ENCODE measurements at regions not wholly inside any gene's neighbourhood (a gene's known extent, or its start where the extent isn't known, plus 50 kb on each side); places are given as distances from the start of the nearest gene placed in this dataset.
"Not testable (repeated sequence)": the region's sequence is repeated elsewhere in the genome, so short reads cannot be mapped to it uniquely, and the experiment has no call there.

GRCh38 chr20:56755201-56755600 lies 126.1 kb downstream of the TFAP2C start:
- H4K8ac ChIP-seq (replicated peaks; ENCODE audit: insufficient read length, low read depth, low read length), result no peak overlapping the region
- peaks cover 18 to 20% of the 10 kb centered on the region in 2 experiments for H3K4me1 Mint-ChIP-seq
- H3K4me3 Mint-ChIP-seq, result no peak overlapping the region
- no peak overlapping the region for H2AFZ ChIP-seq (ENCODE audit: low read length)
- WGBS (ENCODE audit: extremely low coverage, insufficient read length, low lambda C conversion rate), result no CpG with 5 or more reads among the region's 3 CpGs
- H3K9ac ChIP-seq (ENCODE audit: extremely low read depth, insufficient read length, low read length), result no peak overlapping the region
- H3K56ac ChIP-seq (ENCODE audit: insufficient read length, low read depth, low read length), result no peak overlapping the region
- no peak overlapping the region for H2BK120ac ChIP-seq (ENCODE audit: low read depth, low read length, poor library complexity, severe bottlenecking)
- no peak overlapping the region for H2BK15ac ChIP-seq (ENCODE audit: low read depth, low read length)
- no peaks in the 10 kb centered on the region for H3K79me2 ChIP-seq (ENCODE audit: insufficient read depth, low read length)
- no peak for TF ChIP-seq CTCF (conservative IDR thresholded peaks at IDR 0.05)
- H2AK5ac ChIP-seq (ENCODE audit: insufficient read length, low read length), result no peak overlapping the region
- H3K14ac ChIP-seq (ENCODE audit: insufficient read depth, low read length), result no peak overlapping the region
- no peak overlapping the region for H3K4me2 ChIP-seq (ENCODE audit: insufficient read depth, insufficient read length, low read length)
- H3K23ac ChIP-seq (ENCODE audit: insufficient read length, low read depth, low read length), result no peak overlapping the region
- no peak overlapping the region for H4K91ac ChIP-seq (ENCODE audit: insufficient read length, low read depth, low read length)
- H3K36me3 Mint-ChIP-seq (ENCODE audit: insufficient read depth in 1 of 3, low read depth in 3 of 3), result no peaks in the 10 kb centered on the region; a peak in 1 of 7 replicates
- no peak overlapping the region for H3T11ph ChIP-seq (ENCODE audit: low read length)
- H3K9me3 ChIP-seq (ENCODE audit: control insufficient read depth, low read depth, low read length), result no peaks in the 10 kb centered on the region
- no peaks in the 10 kb centered on the region for H3K9me3 Mint-ChIP-seq
- no peaks in the 10 kb centered on the region for H3K79me1 ChIP-seq (ENCODE audit: insufficient read depth, low read depth, low read length, poor library complexity, severe bottlenecking)
- peaks cover 34% of the 10 kb centered on the region for H3K27me3 Mint-ChIP-seq (ENCODE audit: low read depth)
- no peak overlapping the region for H4K5ac ChIP-seq (ENCODE audit: insufficient read length, low read depth, low read length)
- no peak overlapping the region for H3K27ac ChIP-seq (ENCODE audit: insufficient read length, low read depth, low read length)
- no peak overlapping the region for H3K18ac ChIP-seq (ENCODE audit: insufficient read length, low read depth, low read length)
- no peak overlapping the region for H3K27ac Mint-ChIP-seq
- H3K4ac ChIP-seq (ENCODE audit: low read depth, low read length), result no peak overlapping the region
- no peak for DNase-seq
- no peaks in the 10 kb centered on the region for H4K20me1 ChIP-seq (ENCODE audit: control insufficient read depth, insufficient read depth, insufficient read length)
- no peaks in the 10 kb centered on the region for H3K23me2 ChIP-seq (ENCODE audit: insufficient read length, low read depth, low read length, poor library complexity, severe bottlenecking)
- no peak overlapping the region for H2BK20ac ChIP-seq (ENCODE audit: low read depth, low read length, poor library complexity, severe bottlenecking)
- H3K4me1 ChIP-seq (ENCODE audit: insufficient read depth, low read length), result no peaks in the 10 kb centered on the region
- H3K27me3 ChIP-seq (ENCODE audit: insufficient read depth, low read length), result no peaks in the 10 kb centered on the region; the same call in 1 of the 2 replicates
- no peak overlapping the region for H2BK12ac ChIP-seq (ENCODE audit: insufficient read length, low read depth, low read length)
- no peak overlapping the region for H2BK5ac ChIP-seq (ENCODE audit: insufficient read length, low read length)

GRCh38 chr20:56756658-56757057 lies 127.6 kb downstream of the TFAP2C start:
- no CpG with 5 or more reads among the region's 5 CpGs for WGBS (ENCODE audit: extremely low coverage, insufficient read length, low lambda C conversion rate)
- not testable (repeated sequence) for H3K14ac ChIP-seq (ENCODE audit: insufficient read depth, low read length); H3K9me3 ChIP-seq (ENCODE audit: control insufficient read depth, low read depth, low read length); DNase-seq; H3K27ac Mint-ChIP-seq; H3T11ph ChIP-seq (ENCODE audit: low read length); H2AFZ ChIP-seq (ENCODE audit: low read length); H3K4me2 ChIP-seq (ENCODE audit: insufficient read depth, insufficient read length, low read length); H3K4me3 Mint-ChIP-seq; H3K56ac ChIP-seq (ENCODE audit: insufficient read length, low read depth, low read length); H3K4me1 ChIP-seq (ENCODE audit: insufficient read depth, low read length); H4K5ac ChIP-seq (ENCODE audit: insufficient read length, low read depth, low read length); H2AK5ac ChIP-seq (ENCODE audit: insufficient read length, low read length); H2BK20ac ChIP-seq (ENCODE audit: low read depth, low read length, poor library complexity, severe bottlenecking); H3K79me1 ChIP-seq (ENCODE audit: insufficient read depth, low read depth, low read length, poor library complexity, severe bottlenecking); H4K8ac ChIP-seq (replicated peaks; ENCODE audit: insufficient read length, low read depth, low read length); H2BK120ac ChIP-seq (ENCODE audit: low read depth, low read length, poor library complexity, severe bottlenecking); H3K18ac ChIP-seq (ENCODE audit: insufficient read length, low read depth, low read length); H2BK12ac ChIP-seq (ENCODE audit: insufficient read length, low read depth, low read length); H4K91ac ChIP-seq (ENCODE audit: insufficient read length, low read depth, low read length); H3K79me2 ChIP-seq (ENCODE audit: insufficient read depth, low read length); H3K23me2 ChIP-seq (ENCODE audit: insufficient read length, low read depth, low read length, poor library complexity, severe bottlenecking); H3K9ac ChIP-seq (ENCODE audit: extremely low read depth, insufficient read length, low read length); H3K4ac ChIP-seq (ENCODE audit: low read depth, low read length); H3K23ac ChIP-seq (ENCODE audit: insufficient read length, low read depth, low read length); H3K36me3 Mint-ChIP-seq (ENCODE audit: insufficient read depth in 1 of 3, low read depth in 3 of 3); H3K27me3 ChIP-seq (ENCODE audit: insufficient read depth, low read length); H3K9me3 Mint-ChIP-seq; H2BK5ac ChIP-seq (ENCODE audit: insufficient read length, low read length); H3K27ac ChIP-seq (ENCODE audit: insufficient read length, low read depth, low read length); H4K20me1 ChIP-seq (ENCODE audit: control insufficient read depth, insufficient read depth, insufficient read length); H2BK15ac ChIP-seq (ENCODE audit: low read depth, low read length)
- Mint-ChIP-seq H3K27me3 (ENCODE audit: low read depth) (peaks cover 23% of the 10 kb centered on the region), H3K4me1 (peaks cover 13% of the 10 kb centered on the region in 2 experiments)
